ENCODE measurements at regions not wholly inside any gene's neighbourhood (a gene's known extent, or its start where the extent isn't known, plus 50 kb on each side); places are given as distances from the start of the nearest gene placed in this dataset.

DNA sequence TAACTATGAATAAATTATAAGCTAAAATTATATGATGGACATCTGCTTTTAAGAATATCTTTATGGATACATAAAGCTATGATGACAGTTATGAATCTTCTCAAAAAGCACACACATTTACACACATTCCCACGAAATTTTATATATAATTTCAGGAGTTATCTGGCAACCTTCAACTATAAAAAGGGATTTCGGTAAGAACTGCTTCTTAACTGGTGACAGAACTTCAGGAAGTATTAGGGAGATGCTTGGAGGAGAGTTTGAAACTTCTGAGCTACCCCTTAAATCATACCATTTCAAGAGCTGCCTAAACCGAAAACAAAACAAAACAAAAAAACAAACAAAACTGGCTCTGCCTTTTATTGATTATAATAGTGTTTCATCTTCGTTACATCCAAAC, 399.4 kb downstream of the ZEB2 start (continued):
- TF ChIP-seq, protein P1, sequence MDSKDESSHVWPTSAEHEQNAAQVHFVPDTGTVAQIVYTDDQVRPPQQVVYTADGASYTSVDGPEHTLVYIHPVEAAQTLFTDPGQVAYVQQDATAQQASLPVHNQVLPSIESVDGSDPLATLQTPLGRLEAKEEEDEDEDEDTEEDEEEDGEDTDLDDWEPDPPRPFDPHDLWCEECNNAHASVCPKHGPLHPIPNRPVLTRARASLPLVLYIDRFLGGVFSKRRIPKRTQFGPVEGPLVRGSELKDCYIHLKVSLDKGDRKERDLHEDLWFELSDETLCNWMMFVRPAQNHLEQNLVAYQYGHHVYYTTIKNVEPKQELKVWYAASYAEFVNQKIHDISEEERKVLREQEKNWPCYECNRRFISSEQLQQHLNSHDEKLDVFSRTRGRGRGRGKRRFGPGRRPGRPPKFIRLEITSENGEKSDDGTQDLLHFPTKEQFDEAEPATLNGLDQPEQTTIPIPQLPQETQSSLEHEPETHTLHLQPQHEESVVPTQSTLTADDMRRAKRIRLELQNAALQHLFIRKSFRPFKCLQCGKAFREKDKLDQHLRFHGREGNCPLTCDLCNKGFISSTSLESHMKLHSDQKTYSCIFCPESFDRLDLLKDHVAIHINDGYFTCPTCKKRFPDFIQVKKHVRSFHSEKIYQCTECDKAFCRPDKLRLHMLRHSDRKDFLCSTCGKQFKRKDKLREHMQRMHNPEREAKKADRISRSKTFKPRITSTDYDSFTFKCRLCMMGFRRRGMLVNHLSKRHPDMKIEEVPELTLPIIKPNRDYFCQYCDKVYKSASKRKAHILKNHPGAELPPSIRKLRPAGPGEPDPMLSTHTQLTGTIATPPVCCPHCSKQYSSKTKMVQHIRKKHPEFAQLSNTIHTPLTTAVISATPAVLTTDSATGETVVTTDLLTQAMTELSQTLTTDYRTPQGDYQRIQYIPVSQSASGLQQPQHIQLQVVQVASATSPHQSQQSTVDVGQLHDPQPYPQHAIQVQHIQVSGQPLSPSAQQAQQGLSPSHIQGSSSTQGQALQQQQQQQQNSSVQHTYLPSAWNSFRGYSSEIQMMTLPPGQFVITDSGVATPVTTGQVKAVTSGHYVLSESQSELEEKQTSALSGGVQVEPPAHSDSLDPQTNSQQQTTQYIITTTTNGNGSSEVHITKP (IDR thresholded peaks at IDR 0.05; ENCODE audit: partially characterized antibody): no peak
- TF ChIP-seq MAX (CRISPR knock-in tag; IDR thresholded peaks at IDR 0.05): no peak

DNA sequence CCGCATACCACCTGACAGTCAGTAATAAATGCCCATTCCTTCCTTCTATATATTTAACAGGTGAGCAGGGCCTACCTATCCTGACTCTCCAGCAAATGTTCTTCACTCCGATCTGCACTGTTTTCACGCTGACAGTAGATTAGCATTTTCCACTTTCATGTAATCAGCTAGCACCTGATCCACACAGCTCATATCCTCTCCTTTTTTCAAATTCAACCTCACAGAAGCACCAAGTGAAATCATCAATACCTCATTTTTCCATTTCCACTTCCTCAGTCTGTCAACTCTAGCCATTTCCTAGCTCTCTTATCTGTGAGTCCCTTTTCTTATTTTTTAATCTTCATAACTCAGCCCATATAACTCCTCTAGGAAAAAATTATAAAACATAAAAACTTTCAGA, 402.8 kb downstream of the ZEB2 start:
- intact Hi-C loops (cut with micrococcal nuclease): no loop called here
- ChIA-PET CTCF (ENCODE audit: low intra/inter-chr PET ratio) (no interaction called here), POLR2A (interaction anchor here (1.2 to 1.3 kb wide), 2 partner anchors 12 to 31 kb away, joined by 3 to 4 read pairs; no protein-coding TSS in a partner anchor)
- ATAC-seq (no peak), DNase-seq (ENCODE audit: extremely low read depth in 1 of 4, low spot score in 3 of 4) (no peak), FAIRE-seq (no peak)
- no peak for TF ChIP-seq MAX (CRISPR knock-in tag; IDR thresholded peaks at IDR 0.05)
- TF ChIP-seq, protein P2, sequence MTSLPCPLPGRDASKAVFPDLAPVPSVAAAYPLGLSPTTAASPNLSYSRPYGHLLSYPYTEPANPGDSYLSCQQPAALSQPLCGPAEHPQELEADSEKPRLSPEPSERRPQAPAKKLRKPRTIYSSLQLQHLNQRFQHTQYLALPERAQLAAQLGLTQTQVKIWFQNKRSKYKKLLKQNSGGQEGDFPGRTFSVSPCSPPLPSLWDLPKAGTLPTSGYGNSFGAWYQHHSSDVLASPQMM (CRISPR knock-in tag; IDR thresholded peaks at IDR 0.05): no peak
- TF ChIP-seq ZNF324 (CRISPR knock-in tag; IDR thresholded peaks at IDR 0.05): no peak
- no peak for TF ChIP-seq SP1 (CRISPR knock-in tag; IDR thresholded peaks at IDR 0.05)
- no peak for TF ChIP-seq L3MBTL2 (IDR thresholded peaks at IDR 0.05)
- TF ChIP-seq CEBPB (tag; IDR thresholded peaks at IDR 0.05): no peak
- no peak for TF ChIP-seq KAT8 (IDR thresholded peaks at IDR 0.05; ENCODE audit: low read depth)
- TF ChIP-seq PHF20 (IDR thresholded peaks at IDR 0.05; ENCODE audit: partially characterized antibody): no peak
- TF ChIP-seq SIRT6 (IDR thresholded peaks at IDR 0.05; ENCODE audit: low read depth, low read length): no peak
- no peak for TF ChIP-seq ZNF79 (CRISPR knock-in tag; IDR thresholded peaks at IDR 0.05; ENCODE audit: low read depth)
- TF ChIP-seq KLF6 (CRISPR knock-in tag; IDR thresholded peaks at IDR 0.05; ENCODE audit: borderline replicate concordance): no peak
- TF ChIP-seq, protein P3, sequence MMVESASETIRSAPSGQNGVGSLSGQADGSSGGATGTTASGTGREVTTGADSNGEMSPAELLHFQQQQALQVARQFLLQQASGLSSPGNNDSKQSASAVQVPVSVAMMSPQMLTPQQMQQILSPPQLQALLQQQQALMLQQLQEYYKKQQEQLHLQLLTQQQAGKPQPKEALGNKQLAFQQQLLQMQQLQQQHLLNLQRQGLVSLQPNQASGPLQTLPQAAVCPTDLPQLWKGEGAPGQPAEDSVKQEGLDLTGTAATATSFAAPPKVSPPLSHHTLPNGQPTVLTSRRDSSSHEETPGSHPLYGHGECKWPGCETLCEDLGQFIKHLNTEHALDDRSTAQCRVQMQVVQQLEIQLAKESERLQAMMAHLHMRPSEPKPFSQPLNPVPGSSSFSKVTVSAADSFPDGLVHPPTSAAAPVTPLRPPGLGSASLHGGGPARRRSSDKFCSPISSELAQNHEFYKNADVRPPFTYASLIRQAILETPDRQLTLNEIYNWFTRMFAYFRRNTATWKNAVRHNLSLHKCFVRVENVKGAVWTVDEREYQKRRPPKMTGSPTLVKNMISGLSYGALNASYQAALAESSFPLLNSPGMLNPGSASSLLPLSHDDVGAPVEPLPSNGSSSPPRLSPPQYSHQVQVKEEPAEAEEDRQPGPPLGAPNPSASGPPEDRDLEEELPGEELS (CRISPR knock-in tag; IDR thresholded peaks at IDR 0.05; ENCODE audit: borderline replicate concordance): no peak
- TF ChIP-seq HNRNPH1 (optimal IDR thresholded peaks at IDR 0.05; ENCODE audit: low read depth, low read length): no peak
- no peak overlapping the region for H3K4me3 ChIP-seq
- no peaks in the 10 kb centered on the region for H3K27me3 ChIP-seq (ENCODE audit: control insufficient read depth in 2 of 2, insufficient read depth in 2 of 2, low read length in 2 of 2)
- peaks cover 0 to 3% of the 10 kb centered on the region in 2 experiments; a peak in 2 of 5 replicates for H3K4me1 ChIP-seq (replicated peaks in 1 of 2; ENCODE audit: control insufficient read depth in 2 of 2, insufficient read depth in 2 of 2, low read length in 2 of 2)
- H3K27ac ChIP-seq (ENCODE audit: extremely low read depth, low read depth, low read length): no peak overlapping the region
- H3K36me3 ChIP-seq (ENCODE audit: control insufficient read depth, insufficient read depth, low read length): no peaks in the 10 kb centered on the region
- no peaks in the 10 kb centered on the region for H3K9me1 ChIP-seq (ENCODE audit: control insufficient read depth, insufficient read depth, low read length)
- H2AFZ ChIP-seq (ENCODE audit: low read depth, low read length): no peak overlapping the region
- H4K20me1 ChIP-seq (replicated peaks; ENCODE audit: control insufficient read depth, insufficient read depth, low read length): no peaks in the 10 kb centered on the region
- no peak overlapping the region for H3K4me2 ChIP-seq (ENCODE audit: insufficient read depth, low read length)
- no peaks in the 10 kb centered on the region for H3K9me3 ChIP-seq (replicated peaks; ENCODE audit: control insufficient read depth, insufficient read depth, low read depth, low read length)
- H3K79me2 ChIP-seq (ENCODE audit: control insufficient read depth, insufficient read depth, low read length): no peaks in the 10 kb centered on the region
- BruUV-seq (replicated peaks): no TSS peak
- in situ Hi-C loops (cut with MboI): no loop called here
- H3K9ac ChIP-seq (ENCODE audit: insufficient read depth in 1 of 2, low read depth in 2 of 2, low read length in 2 of 2): no peak overlapping the region
- WGBS (ENCODE audit: insufficient coverage, low coverage, missing lambda C conversion rate): 71% methylated on average over 3 of the region's 3 CpGs
